NCI-H748 treated with DMSO at 0.1 percent for 48 hours (cell line): ENCODE measurements at regions not wholly inside any gene's neighbourhood (a gene's known extent, or its start where the extent isn't known, plus 50 kb on each side); places are given as distances from the start of the nearest gene placed in this dataset.
"Not testable (repeated sequence)": the region's sequence is repeated elsewhere in the genome, so short reads cannot be mapped to it uniquely, and the experiment has no call there.

Experiments used
- DNase-seq: peaks from one replicate; lab custom pipeline; 2025; lab: John Stamatoyannopoulos, UW

DNA sequence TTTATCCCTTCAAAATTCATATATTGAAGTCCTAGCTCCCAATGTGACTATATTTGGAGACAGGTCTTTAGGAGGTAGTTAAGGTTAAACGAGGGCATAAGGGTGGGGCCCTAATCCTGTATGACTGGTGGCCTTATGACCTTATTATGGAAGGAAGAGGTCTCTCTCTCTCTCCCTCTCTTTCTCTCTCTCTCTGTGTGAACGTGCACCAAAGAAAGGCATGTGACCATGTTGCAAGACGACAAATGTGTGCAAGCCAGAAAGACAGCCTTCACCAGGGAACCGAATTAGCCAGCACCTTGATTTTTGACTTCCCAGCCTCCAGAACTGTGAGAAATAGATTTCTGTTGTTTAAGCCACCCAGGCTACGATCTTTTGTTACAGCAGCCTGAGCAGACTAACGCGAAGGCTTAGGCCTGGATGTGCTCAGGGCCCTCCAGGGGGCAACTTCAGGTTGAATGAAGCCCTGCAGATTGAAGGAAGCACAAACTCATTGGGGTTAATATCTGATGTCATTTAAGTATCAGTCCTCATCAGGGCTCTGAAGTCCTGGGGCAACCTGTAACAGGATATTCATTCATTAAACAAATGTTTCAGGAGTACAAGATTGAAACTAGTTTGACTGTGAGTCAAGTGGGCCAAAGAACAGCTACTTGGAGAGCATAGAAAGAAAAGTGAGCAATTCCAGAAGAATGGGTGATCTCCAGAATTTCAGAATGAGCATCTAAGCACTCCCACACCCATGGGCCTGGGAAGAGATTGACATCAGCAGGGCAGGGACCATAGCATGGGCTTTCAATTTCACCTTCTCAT is 157.4 kb upstream of the TNFAIP3 start:
- no peak for DNase-seq

DNA sequence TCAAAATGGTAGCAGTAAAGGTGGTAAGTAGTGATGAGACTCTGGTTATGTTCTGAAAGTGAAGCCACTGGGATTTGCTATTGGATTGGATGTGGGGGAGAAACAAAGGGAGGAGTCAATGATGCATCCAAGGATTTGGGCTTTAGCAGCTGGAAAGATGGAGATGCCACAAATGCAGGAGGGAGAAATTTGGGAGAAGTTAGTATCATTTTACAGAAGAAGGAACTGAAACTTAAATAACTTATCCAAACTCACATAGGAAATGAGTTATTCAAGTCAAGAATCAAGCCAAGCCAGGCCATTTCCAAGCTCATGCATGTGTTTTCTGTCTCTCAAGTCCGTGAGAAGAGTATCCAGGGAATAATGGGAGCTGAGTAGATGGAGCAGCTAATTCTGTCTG is 155.1 kb upstream of the TNFAIP3 start:
- DNase-seq = no peak

DNA sequence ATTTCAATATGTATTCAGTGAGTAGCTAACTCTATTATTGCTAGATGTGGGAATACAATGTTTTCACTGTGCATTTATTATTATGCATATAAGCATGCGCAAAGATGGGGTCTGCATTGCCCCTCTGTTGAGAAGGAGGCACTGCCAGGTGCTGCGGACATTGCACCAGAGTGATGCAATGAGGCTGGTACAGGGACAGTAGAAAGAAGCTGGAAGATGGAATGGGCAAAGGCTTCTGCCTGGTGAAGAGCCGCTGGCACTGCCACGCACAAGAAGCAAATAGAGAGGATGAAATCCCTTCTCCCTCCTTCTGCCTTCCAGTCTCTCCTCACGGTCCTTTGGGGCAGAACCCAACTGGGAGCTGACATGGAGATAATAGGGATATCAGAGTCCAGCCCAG is 154.5 kb upstream of the TNFAIP3 start:
- DNase-seq = no peak

DNA sequence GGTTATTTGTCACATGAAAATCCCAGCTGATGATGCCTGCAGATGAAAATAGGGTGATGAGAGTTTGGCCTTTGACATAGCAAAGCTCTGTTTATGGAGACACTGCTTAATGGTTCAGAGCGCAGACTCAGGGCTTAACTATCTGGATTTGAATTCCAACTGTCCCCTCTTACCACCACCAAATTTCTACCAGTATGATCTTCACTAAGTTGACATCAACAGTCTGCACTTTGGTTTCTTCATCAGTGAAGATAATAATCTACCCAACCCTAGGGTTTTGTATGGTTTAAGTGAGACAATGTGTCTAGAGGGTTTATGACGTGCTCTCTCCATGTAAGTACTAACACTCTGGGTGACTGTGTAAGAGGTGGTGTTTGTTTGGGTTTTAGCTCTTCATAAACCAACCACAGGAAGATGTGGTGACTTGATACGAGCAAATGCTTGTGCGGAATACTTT is 151.4 kb upstream of the TNFAIP3 start:
- no peak for DNase-seq

DNA sequence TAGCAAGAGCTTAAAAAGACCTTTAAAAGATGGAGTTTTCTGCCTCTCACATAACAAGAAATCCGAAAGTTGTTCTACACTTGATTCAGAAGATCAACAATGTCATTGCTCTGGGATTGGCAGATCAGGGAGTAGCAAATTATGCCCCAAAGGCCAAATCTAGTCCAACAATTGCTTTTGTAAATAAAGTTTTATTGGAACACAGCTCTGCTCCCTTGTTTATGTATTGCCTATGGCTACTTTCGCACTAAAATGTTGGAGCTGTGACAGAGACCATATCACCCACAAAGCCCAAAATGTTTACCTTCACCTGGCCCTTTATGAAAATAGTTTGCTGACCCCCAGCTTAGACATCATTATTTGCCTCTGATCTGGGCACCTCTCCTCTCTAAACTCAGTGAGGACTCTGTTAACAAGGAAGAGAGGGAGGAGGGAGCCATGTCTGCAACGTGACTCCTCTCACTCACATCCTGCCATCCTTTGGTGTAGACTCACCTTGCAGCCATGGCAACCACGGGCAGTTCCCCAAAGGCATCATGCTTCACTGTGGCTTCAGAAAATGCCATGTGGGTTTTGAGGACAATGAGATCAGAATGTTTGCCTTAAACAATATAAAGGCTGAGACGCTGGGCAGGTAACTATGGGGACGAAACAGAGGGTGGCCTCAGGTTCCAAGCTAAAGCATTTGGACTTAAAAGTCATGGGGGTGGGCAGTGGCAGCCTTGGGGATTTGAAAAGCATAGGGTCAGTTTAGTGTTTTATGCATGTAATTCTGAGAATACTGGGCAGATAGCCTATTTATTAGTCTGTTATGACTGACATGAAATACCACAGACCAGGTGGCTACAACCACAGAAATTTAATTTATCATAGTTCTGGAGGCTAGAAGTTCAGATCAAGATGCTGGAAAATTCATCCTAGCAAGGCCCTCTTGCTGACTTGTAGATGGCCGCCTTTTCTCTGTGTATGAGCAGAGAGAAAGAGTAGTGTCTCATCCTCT is 149.7 kb upstream of the TNFAIP3 start:
- DNase-seq = peak; percentile 97

DNA sequence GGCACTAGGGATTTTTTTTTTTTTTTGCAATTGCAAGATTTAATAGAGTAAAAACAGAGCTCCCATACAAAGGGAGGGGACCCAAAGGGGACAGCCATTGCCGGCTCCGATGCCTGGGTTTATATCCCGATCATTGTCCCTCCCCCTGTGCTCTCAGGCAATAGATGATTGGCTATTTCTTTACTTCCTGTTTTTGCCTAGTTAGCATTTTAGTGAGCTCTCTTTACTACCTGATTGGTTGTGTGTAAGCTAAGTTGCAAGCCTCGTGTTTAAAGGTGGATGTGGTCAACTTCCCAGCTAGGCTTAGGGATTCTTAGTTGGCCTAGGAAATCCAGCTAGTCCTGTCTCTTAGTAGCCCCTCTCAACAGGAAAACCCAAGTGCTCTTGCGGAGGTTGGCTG is 148.2 kb upstream of the TNFAIP3 start:
- not testable (repeated sequence) for DNase-seq

DNA sequence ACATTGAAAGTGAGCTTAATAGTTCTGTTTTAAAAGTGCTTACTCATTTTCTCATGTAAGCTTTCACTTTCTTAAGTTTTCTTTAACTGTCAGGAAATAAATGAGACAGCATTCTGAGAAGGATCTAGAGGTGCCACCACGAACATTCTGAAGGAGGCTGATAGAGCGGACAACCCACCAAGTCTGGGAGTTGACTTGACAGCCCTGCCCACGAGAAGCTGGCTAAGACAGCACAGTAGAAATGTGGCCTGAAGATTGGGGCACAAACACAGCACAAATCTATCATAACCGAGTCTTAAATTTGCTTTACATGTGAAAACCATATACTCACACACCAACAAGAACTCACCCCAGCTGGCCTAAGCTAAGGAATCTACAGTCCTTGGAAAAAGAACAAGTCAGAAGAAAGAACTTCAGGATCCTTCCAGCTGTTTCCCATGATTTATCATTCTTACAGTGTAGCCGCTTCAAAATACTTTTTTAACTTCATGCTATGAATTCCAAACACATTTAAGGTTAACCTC is 144.2 kb upstream of the TNFAIP3 start:
- no peak for DNase-seq

DNA sequence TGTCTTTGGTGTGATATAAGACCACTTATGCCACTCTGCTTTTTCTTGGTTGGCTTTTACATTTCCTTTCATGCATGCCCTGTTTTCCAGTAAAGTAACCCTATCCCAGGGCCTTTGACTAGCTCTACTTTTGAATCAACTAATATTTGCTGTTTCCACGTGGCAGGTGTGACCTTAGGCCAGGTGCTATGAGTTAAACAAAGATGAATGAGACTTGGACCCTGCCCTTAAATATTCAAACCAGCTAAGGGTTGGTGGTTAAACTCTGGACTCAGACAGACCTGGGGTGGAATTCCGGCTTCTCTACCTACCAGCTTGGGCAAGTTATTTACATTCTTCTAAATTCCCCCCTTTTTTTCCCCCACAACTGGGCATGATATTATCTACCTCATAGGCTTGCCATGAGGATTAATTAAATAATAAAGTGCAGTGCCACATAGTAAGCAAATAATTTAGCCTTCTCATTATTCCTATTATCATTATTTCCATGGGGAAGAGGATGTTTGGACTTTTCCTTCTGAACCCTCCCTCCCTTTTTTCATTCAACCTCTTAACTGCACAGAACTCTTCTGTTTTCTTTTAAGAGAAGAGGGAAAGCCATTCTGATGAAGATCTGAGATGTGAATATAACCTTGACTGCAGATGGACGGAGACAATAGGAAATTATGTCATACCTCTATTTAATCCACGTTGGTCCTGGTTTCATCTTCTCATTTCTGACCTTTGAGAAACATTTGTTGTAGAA is 143.6 kb upstream of the TNFAIP3 start:
- no peak for DNase-seq

DNA sequence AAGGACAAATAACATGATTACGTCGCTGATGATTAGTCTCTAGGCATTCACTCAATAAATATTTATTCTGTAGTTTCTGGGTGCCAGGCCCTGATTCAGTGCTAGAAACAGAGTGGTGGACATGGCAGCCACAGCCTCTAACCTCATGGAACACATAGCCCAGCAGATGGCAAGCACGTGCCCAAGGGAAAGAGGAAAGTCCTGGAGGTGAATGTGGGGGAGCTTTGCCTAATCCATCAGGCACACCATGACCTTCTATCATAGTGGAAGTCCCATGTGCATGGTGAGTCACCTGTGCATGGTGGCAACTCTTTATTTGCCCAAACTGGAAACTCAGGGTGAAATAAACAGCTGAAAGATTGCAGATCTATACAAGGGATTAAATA is 143.0 kb upstream of the TNFAIP3 start:
- DNase-seq = no peak

DNA sequence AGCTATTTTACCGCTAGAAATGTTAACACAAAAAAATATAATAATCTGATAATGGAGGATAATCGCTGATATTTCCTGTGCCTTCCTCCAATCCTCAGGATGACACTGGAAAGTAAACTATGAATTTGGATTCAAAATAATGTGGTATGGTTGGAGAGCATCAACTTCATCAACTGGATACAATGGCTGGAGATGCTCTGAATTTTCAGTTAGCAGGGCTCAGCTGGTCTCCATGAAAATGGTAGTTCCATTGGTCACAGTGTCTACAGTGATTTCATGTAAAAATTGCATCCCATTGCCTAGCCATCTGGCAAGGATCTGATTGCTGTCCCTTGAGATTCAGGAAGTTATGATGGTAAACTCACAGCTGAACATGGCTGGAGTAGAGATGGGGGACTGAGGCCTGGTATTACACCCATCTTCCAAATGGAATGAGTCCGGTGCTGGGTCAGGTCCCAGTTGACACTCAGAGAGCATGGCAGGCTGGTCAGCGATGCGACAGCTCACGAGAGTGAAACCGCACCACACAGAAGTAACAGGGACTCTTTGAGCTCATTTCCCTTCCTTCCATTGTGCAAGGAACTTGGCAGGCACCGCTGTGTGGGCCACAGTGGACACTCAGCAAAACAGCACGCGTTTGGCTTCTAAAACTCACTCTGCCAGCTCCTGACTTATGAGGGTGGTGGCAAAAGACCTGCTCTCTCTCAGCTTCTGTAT is 142.4 kb upstream of the TNFAIP3 start:
- DNase-seq = no peak

DNA sequence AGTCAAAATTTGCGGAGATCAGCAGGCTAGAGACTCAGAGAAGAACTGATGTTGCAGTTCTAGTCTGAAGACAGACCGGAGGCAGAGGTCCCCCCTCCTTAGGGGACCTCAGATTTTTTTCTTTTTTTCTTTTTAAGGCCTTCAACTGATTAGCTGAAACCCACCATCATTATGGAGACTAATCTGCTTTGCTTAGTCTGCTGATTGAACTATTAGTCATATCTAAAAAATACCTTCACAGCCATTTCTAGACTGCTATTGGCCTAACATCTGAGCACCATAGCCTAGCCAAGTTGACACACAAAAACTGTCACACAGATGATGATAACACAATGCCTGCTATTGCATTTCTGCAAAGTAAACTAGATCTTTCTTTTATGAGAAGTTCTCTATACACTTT is 141.1 kb upstream of the TNFAIP3 start:
- no peak for DNase-seq

DNA sequence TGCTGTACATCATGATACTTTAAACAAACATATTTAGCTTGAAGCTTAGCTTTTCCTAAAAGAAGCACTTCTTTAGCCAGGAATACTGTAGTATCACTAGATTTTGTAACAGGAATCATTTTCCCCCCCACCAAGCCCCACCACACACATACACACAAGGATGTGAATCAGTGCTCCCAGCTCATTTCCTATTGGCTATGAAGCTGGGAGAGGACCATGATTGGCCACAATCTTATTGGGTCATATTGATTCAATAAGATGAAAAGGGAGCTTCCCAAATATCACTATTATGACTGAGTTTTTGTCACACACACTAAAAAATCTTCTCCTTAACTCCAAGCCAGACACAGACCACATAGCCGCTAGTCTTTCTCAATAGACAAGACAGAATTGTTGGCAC is 140.5 kb upstream of the TNFAIP3 start:
- DNase-seq = no peak

DNA sequence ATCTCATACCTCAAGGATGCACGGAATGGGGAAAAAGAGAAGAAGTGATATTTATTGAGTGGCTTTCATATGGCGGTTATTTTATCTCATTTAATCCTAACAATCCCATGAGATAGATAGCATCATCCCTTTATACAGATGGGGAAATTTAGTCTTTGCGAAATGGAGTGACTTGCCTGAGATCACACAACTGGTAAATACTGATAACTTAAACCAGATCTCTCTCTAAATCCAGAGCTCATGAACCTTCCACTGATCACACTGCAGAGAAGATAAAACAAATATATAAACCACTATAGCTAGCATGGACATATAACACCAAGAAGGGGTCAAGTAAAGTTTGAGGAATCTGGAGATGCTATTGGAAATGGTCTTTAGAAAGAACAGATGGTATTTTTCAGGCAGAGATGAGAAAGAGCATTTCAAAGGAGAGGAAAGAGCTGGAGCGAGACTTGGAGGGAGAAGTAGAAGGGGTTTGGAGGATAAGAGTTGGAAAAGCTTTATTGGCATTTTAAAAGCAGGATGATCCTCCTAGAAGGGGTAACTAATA is 139.8 kb upstream of the TNFAIP3 start:
- DNase-seq = no peak

DNA sequence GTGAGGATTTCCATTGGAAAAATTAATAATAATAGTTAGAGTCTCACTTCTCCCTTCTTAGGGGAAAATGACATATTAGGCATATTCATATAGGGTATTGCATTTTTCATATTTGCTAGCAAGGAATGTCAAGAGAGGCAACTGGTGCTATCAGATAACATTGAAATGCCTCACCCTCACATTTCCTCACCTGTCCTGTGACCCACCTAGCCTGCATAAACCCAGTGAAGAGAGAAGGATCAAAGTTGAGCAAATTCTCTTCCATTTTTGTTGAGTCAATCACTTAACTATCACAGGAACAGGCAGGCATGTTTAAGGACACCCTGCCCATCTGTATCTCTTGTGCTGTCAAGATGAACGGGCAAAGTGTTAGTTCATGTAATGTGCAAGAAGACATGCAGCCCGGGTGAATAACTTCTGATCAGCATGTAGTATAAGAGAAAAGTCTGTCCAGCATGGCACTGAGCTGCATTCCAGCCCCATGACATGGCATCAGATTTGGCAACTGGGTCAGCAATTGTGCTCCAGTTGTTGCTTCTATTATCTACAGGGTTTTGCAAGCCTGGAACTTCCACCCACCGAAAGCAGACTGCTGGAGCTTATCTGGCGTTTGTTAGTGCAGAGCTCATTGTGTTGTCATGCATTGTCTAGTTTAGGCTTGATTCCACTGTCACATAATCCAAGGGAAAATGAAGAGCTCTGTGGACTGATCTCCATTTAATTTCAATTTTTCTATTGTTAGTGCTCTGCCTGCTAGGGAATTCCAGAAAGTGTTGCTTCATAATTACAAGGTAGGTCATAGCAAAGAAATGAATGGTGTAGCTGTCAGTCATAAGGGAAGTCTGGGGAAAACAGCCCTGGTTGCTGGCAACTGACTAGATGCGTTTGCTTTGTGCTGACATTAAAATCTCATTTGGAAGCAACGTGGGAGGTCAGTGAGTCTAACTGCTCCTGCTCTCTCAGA is 138.4 kb upstream of the TNFAIP3 start:
- DNase-seq = no peak

DNA sequence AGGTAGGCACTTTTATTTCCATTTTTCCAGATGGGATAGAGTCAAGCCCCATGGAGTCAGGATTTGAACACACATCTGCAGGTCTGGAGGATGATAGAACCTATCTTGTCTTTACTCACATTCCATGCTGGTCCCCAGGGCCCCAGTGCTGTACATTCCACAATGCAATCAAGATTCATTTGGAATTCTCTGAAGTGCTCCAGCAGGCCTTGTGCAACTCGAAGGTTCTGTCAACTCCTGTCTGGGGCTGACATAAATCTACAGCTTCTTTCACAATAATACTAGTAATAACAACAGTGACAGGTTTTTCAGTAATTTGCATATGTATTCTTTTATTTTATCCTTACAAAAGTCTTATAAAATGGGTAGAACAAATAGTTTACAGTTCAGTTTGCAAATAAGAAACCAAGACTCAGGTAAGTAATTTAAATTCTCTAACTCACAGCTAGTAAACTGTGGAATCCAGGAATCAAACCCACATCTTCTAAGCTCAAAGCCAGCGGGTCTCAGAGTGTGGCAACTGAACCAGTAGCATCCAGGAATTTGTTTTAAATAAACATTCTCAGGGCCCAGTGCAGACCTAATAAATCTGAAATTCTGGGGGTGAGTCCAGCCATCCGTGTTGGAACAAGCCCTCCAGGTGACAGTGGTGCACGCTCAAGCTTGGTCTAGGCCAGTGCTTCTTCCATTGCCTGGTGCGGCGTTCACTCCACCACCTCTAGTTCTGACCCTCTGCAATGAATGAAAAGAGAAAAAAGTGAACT is 137.0 kb upstream of the TNFAIP3 start:
- DNase-seq = no peak

DNA sequence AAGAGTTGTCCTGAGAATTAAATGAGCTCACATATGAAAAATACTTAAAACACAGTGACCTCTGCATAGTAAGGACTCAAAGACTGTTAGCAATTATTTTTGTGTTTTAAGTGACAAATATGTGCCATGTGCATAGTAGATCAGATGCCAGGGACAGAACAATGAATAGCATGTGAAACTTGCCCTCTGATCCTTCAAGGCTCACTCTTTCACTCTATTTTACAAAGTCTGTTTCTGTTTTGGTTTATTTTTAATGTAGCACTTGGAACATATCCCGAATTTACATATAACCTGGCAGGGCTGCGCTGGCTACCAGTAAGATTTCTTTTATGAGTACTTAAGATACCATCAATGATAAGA is 135.5 kb upstream of the TNFAIP3 start:
- no peak for DNase-seq

DNA sequence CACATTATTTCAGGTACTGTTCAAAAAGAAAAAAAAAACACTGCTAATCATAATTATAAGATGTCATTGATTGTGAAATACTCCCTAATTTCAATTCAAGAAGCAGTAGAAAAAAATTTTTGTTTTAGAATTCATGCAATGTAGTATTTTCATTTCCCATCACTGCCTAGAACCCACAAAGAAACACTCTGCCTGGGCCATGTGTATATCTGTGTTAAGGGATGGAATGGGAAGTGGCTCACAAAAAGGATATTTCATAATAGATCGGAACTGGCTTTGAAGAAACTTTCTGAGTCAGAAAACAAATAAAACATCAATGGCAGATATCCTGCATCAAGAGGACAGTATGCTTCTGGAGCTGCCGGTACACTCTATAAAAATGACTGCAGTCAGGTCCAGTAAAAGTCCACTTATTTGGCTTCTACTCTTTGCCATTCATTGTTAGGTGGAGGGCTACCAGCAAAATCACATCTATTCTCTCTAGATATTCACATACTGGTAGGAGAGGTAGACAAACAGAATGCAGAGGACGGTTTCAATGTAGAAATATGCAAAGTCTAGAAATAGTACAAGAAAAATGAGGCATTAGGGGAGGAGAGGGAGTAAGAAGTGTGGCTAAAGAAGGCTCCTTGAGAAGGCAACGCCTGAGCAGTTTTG is 135.0 kb upstream of the TNFAIP3 start:
- no peak for DNase-seq

DNA sequence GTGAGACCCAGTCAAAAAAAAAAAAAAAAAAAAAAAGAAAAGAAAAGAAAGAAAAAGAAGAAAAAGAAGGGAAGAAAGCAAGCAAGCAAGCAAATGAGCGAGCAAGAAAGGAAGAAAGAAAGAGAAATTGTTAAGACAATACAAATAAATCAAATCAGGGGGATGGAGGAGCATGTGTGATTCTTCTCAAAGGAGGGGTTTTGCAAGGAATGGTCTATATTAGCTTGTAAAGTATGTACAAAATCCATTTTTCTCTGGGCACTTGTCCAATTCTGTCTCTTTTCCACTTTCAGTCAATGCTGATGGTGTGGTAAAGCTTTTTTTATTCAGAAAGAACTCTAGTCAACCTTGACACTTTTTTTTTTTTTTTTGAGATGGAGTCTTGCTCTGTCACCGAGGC is 133.7 kb upstream of the TNFAIP3 start:
- DNase-seq = no peak
